ENCODE measurements at regions not wholly inside any gene's neighbourhood (a gene's known extent, or its start where the extent isn't known, plus 50 kb on each side); places are given as distances from the start of the nearest gene placed in this dataset.

- TF ChIP-seq SUZ12 (IDR thresholded peaks at IDR 0.05; ENCODE audit: extremely low read depth, insufficient read depth, insufficient read length) (no peak), ZNF274 (IDR thresholded peaks at IDR 0.05; ENCODE audit: low read depth, low read length) (no peak), YY1 (IDR thresholded peaks at IDR 0.05; ENCODE audit: insufficient read depth, insufficient read length) (no peak)
Measured at GRCh38 chr4:27132497-27132896, 271.9 kb downstream of the STIM2 start.

All from NT2/D1 (cell line).